ENCODE measurements at regions not wholly inside any gene's neighbourhood (a gene's known extent, or its start where the extent isn't known, plus 50 kb on each side); places are given as distances from the start of the nearest gene placed in this dataset.

- DNase-seq (ENCODE audit: extremely low spot score, unreplicated experiment), result no peak
- Mint-ChIP-seq H3K4me3 (ENCODE audit: unreplicated experiment) (no peak overlapping the region), H3K4me1 (ENCODE audit: unreplicated experiment) (no peaks in the 10 kb centered on the region), H3K36me3 (ENCODE audit: unreplicated experiment) (no peaks in the 10 kb centered on the region), H3K27ac (ENCODE audit: unreplicated experiment) (no peak overlapping the region), H3K27me3 (ENCODE audit: unreplicated experiment) (no peaks in the 10 kb centered on the region), H3K9me3 (ENCODE audit: unreplicated experiment) (peaks cover 4% of the 10 kb centered on the region)
- TF ChIP-seq CTCF (IDR thresholded peaks at IDR 0.05), result no peak
These were observed 1568.1 kb upstream of the GOT2 start for GRCh38 chr16:60302261-60302660.

DNA sequence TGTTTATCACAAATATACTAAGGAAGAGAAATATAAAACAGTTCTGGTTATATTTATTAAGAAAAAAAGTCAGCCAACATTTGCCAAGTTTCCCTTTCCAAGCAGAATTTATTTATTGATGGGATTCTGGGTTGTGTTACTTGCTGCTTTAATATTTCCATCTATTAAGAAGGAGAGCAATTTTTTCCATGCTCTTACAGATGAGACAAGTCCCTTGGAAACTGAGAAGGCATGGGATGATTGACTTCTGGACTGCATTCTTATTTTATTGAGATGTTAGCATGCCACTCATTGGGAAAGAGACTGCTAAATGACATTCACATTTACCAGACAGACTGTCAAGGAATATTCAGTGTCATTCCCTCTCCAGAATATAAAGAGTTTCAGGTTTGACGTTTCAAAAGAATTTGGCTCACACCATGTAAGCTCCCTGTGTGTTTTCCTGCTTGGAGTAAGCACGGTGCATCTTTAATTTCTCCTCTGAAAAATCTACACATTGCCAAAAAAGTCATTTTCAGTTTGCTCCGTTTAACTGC is 1565.2 kb upstream of the GOT2 start:
- Mint-ChIP-seq H3K4me3 (ENCODE audit: unreplicated experiment) (no peak overlapping the region), H3K9me3 (ENCODE audit: unreplicated experiment) (peaks cover 5% of the 10 kb centered on the region), H3K4me1 (ENCODE audit: unreplicated experiment) (no peaks in the 10 kb centered on the region), H3K36me3 (ENCODE audit: unreplicated experiment) (no peaks in the 10 kb centered on the region), H3K27ac (ENCODE audit: unreplicated experiment) (no peak overlapping the region), H3K27me3 (ENCODE audit: unreplicated experiment) (no peaks in the 10 kb centered on the region)
- no peak for TF ChIP-seq CTCF (IDR thresholded peaks at IDR 0.05)
- DNase-seq (ENCODE audit: extremely low spot score, unreplicated experiment), result no peak

- Mint-ChIP-seq H3K9me3 (ENCODE audit: unreplicated experiment) (peaks cover 3% of the 10 kb centered on the region), H3K36me3 (ENCODE audit: unreplicated experiment) (no peaks in the 10 kb centered on the region), H3K4me3 (ENCODE audit: unreplicated experiment) (no peak overlapping the region), H3K27ac (ENCODE audit: unreplicated experiment) (no peak overlapping the region), H3K4me1 (ENCODE audit: unreplicated experiment) (no peaks in the 10 kb centered on the region), H3K27me3 (ENCODE audit: unreplicated experiment) (no peaks in the 10 kb centered on the region)
- TF ChIP-seq CTCF (IDR thresholded peaks at IDR 0.05), result no peak
- no peak for DNase-seq (ENCODE audit: extremely low spot score, unreplicated experiment)
These were observed 1561.3 kb upstream of the GOT2 start for GRCh38 chr16:60295451-60295850.

DNA sequence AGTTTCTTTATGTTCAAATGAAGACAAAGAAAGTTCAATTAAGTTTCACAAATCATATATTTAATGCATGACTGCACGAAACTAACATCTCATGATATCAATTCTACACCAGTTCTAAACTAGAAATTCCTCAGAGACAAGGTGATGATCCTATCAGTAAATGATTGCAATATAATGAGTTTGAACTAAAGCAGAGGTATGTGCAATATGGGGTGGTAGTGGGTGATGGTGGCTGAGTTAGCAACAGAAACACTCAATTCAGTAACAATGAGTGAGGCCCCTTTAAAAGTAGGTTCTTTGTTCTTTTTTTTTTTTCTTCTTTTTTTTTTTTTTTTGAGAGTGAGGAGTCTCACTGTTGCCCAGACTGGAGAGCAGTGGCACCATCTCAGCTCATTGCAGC is 1551.7 kb upstream of the GOT2 start:
- no peak for TF ChIP-seq CTCF (IDR thresholded peaks at IDR 0.05)
- Mint-ChIP-seq H3K27ac (ENCODE audit: unreplicated experiment) (no peak overlapping the region), H3K9me3 (ENCODE audit: unreplicated experiment) (no peaks in the 10 kb centered on the region), H3K36me3 (ENCODE audit: unreplicated experiment) (no peaks in the 10 kb centered on the region), H3K27me3 (ENCODE audit: unreplicated experiment) (peaks cover 4% of the 10 kb centered on the region), H3K4me3 (ENCODE audit: unreplicated experiment) (no peak overlapping the region), H3K4me1 (ENCODE audit: unreplicated experiment) (no peaks in the 10 kb centered on the region)
- no peak for DNase-seq (ENCODE audit: extremely low spot score, unreplicated experiment)

- Mint-ChIP-seq H3K36me3 (ENCODE audit: unreplicated experiment) (no peaks in the 10 kb centered on the region), H3K9me3 (ENCODE audit: unreplicated experiment) (no peaks in the 10 kb centered on the region), H3K4me1 (ENCODE audit: unreplicated experiment) (no peaks in the 10 kb centered on the region), H3K4me3 (ENCODE audit: unreplicated experiment) (no peak overlapping the region), H3K27ac (ENCODE audit: unreplicated experiment) (no peak overlapping the region), H3K27me3 (ENCODE audit: unreplicated experiment) (peaks cover 2% of the 10 kb centered on the region)
- no peak for TF ChIP-seq CTCF (IDR thresholded peaks at IDR 0.05)
- DNase-seq (ENCODE audit: extremely low spot score, unreplicated experiment), result no peak
These were observed 1545.0 kb upstream of the GOT2 start for GRCh38 chr16:60279061-60279665.
